SK-N-SH treated with all-trans-retinoic acid at 6 μM for 48 hours (cell line): ENCODE measurements at regions not wholly inside any gene's neighbourhood (a gene's known extent, or its start where the extent isn't known, plus 50 kb on each side); places are given as distances from the start of the nearest gene placed in this dataset.

ENCODE experiments used
- CSDC2 ChIP-seq: fragments of 250-450 bp; sonication (Bioruptor Pico); IDR thresholded peaks from 2 replicates; pipeline ENCODE4 v1.5.0; 2020; ENCODE audit warnings: mild to moderate bottlenecking, moderate library complexity
- ESRRG ChIP-seq: fragments of 250-450 bp; sonication (Bioruptor Pico); IDR thresholded peaks from 2 replicates; pipeline ENCODE4 v1.6.1; 2021; ENCODE audit warnings: mild to moderate bottlenecking
- GLIS3 ChIP-seq: fragments of 250-450 bp; sonication (Bioruptor Pico); IDR thresholded peaks from 2 replicates; pipeline ENCODE4 v1.5.0; 2020; ENCODE audit warnings: mild to moderate bottlenecking, moderate library complexity
- PPARA ChIP-seq: fragments of 250-450 bp; sonication (Bioruptor Pico); IDR thresholded peaks from 2 replicates; pipeline ENCODE4 v1.5.0; 2020; ENCODE audit warnings: mild to moderate bottlenecking, borderline replicate concordance
- TCF4 ChIP-seq: fragments of 250-450 bp; sonication (Bioruptor Pico); IDR thresholded peaks from 2 replicates; pipeline ENCODE4 v1.8.0; 2021; ENCODE audit warnings: mild to moderate bottlenecking, moderate library complexity, borderline replicate concordance
- ZC3H10 ChIP-seq: fragments of 250-450 bp; sonication (Bioruptor Pico); IDR thresholded peaks from 2 replicates; pipeline ENCODE4 v1.5.1; 2021; ENCODE audit warnings: mild to moderate bottlenecking, moderate library complexity
- ZFP3 ChIP-seq: fragments of 250-450 bp; sonication (Bioruptor Pico); IDR thresholded peaks from 2 replicates; pipeline ENCODE4 v1.5.0; 2020; ENCODE audit warnings: mild to moderate bottlenecking, moderate library complexity
- ZNF565 ChIP-seq: fragments of 450-650 bp; formaldehyde crosslinking; conservative IDR thresholded peaks from 2 replicates; pipeline ENCODE4 v1.5.0; 2020; ENCODE audit warnings: low read depth, mild to moderate bottlenecking, moderate library complexity
- ZNF70 ChIP-seq: fragments of 450-650 bp; formaldehyde crosslinking; IDR thresholded peaks from 2 replicates; pipeline ENCODE4 v1.5.0; 2020; ENCODE audit warnings: mild to moderate bottlenecking, moderate library complexity
- ZNF8 ChIP-seq: fragments of 450-650 bp; formaldehyde crosslinking; IDR thresholded peaks from 2 replicates; pipeline ENCODE4 v1.5.0; 2020; ENCODE audit warnings: mild to moderate bottlenecking, moderate library complexity
- TF ChIP-seq, protein P1 (sequence below): fragments of 250-450 bp; sonication (Bioruptor Pico); IDR thresholded peaks from 2 replicates; pipeline ENCODE4 v1.8.0; 2020; ENCODE audit warnings: mild to moderate bottlenecking, moderate library complexity, borderline replicate concordance
- TF ChIP-seq, protein P2 (sequence below): fragments of 250-450 bp; sonication (Bioruptor Pico); IDR thresholded peaks from 2 replicates; pipeline ENCODE4 v1.5.1; 2021; ENCODE audit warnings: mild to moderate bottlenecking, moderate library complexity

DNA sequence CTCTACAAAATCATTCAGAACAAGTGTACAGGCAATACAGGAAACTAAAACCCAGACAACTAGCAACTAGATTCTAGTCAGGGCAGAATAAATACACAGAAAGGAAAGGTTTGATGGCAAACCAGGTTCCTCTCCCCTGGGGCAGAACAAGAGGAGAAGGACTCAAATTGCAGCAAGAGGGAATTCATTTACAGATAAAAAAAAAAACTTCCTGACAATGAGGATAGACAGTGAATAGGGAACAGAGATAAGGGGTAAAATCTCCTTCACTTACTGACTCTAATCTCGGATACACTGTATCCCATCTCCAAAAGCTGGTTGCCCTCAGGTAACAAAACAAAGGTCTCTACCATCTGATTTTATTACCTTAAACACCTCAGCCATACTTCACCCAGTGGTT, 244.0 kb downstream of the SEC61B start:
- TF ChIP-seq ESRRG (CRISPR knock-in tag) (no peak), ZNF8 (CRISPR knock-in tag) (no peak), CSDC2 (no peak), ZNF70 (no peak), TCF4 (CRISPR knock-in tag) (peak; percentile 73; the same call in 1 of the 2 replicates), ZC3H10 (CRISPR knock-in tag) (no peak), ZFP3 (CRISPR knock-in tag) (no peak), GLIS3 (CRISPR knock-in tag) (no peak), ZNF565 (no peak), PPARA (CRISPR knock-in tag) (no peak)
- TF ChIP-seq, protein P1, sequence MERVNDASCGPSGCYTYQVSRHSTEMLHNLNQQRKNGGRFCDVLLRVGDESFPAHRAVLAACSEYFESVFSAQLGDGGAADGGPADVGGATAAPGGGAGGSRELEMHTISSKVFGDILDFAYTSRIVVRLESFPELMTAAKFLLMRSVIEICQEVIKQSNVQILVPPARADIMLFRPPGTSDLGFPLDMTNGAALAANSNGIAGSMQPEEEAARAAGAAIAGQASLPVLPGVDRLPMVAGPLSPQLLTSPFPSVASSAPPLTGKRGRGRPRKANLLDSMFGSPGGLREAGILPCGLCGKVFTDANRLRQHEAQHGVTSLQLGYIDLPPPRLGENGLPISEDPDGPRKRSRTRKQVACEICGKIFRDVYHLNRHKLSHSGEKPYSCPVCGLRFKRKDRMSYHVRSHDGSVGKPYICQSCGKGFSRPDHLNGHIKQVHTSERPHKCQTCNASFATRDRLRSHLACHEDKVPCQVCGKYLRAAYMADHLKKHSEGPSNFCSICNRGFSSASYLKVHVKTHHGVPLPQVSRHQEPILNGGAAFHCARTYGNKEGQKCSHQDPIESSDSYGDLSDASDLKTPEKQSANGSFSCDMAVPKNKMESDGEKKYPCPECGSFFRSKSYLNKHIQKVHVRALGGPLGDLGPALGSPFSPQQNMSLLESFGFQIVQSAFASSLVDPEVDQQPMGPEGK (CRISPR knock-in tag) = no peak
- TF ChIP-seq, protein P2, sequence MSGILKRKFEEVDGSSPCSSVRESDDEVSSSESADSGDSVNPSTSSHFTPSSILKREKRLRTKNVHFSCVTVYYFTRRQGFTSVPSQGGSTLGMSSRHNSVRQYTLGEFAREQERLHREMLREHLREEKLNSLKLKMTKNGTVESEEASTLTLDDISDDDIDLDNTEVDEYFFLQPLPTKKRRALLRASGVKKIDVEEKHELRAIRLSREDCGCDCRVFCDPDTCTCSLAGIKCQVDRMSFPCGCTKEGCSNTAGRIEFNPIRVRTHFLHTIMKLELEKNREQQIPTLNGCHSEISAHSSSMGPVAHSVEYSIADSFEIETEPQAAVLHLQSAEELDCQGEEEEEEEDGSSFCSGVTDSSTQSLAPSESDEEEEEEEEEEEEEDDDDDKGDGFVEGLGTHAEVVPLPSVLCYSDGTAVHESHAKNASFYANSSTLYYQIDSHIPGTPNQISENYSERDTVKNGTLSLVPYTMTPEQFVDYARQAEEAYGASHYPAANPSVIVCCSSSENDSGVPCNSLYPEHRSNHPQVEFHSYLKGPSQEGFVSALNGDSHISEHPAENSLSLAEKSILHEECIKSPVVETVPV = no peak
